GM12892 (cell line): ENCODE measurements at regions not wholly inside any gene's neighbourhood (a gene's known extent, or its start where the extent isn't known, plus 50 kb on each side); places are given as distances from the start of the nearest gene placed in this dataset.

Experiments used
- POLR2A ChIP-seq: IDR thresholded peaks from 2 replicates; pipeline ENCODE4 v1.6.1; 2011; ENCODE audit warnings: low read depth, low read length, control low read depth
- POLR2AphosphoS5 ChIP-seq: IDR thresholded peaks from 2 replicates; pipeline ENCODE4 v1.6.1; 2011; ENCODE audit warnings: low read depth, low read length, control low read depth
- TAF1 ChIP-seq: IDR thresholded peaks from 2 replicates; pipeline ENCODE4 v1.6.1; 2011; ENCODE audit warnings: low read depth, mild to moderate bottlenecking, control low read depth, low read length, borderline replicate concordance

GRCh38 chr17:13182450-13182849, 164.6 kb upstream of the ELAC2 start:
- no peak for TF ChIP-seq POLR2A
- TF ChIP-seq POLR2AphosphoS5: no peak
- TF ChIP-seq TAF1: no peak
